Activated naive CD4-positive, alpha-beta T cell treated with Interleukin-2 at 50 U/mL for 16 hours (primary cell): ENCODE measurements at regions not wholly inside any gene's neighbourhood (a gene's known extent, or its start where the extent isn't known, plus 50 kb on each side); places are given as distances from the start of the nearest gene placed in this dataset.
"Not testable (repeated sequence)": the region's sequence is repeated elsewhere in the genome, so short reads cannot be mapped to it uniquely, and the experiment has no call there.

Experiments used
- DNase-seq: peaks from one replicate; pipeline ENCODE4 v3.0.0-alpha.2; 2020

DNA sequence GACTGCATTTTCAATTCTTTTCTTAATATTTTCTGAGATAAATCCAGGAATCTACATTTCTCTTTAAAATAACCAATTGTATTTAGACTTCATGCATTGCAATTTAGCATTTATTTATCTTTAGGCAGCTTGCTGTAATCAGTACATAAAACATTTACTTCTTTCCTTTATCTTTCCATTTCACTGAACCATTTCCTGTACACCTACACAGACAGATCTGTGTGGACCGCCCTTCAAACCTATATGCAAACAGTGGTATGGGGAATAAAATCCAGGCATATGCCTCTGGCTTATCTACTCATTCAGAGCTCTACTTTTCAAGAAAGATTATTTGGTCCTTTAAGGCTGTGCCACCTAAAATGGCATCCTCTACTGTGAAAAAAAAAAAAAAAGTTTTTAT is 640.0 kb downstream of the MAT2B start:
- no peak for DNase-seq

DNA sequence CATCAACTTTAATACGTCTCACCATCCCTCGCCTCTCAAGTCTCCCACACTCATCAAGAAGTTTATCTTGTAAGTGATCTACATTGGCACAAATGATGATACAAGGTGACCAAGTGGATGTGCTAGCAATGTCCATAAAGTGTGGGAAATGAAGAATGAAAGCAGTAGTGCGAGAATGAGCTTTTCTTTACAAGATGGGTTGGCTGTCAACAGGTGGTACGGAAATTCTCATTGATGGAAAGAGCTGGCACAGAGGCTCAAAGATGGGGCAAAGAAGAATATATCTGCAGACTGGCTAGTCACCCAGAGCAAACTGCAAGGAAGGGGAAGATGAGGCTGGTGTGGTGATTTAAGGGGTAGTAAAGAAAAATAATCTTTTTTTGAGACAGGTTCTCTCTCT is 640.8 kb downstream of the MAT2B start:
- DNase-seq, result no peak

DNA sequence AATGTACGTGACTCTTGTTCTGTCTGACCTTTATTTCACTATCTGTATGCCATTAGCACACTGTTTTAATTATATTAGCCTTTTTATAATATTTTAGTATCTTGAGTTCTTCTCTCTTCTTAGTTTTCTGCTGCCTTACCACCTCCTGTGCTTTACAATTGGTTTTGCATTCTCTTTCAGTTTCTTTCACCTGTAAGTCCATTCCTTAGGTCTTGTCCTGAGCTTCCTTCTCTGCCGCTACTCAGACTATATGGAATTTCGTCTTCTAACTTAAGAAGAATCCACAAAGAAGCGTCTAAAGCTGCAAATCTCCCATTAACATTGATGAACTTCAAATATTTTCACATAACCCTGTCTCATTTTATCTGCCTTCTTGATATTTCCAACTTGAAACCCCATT is 642.9 kb downstream of the MAT2B start:
- DNase-seq, result no peak

DNA sequence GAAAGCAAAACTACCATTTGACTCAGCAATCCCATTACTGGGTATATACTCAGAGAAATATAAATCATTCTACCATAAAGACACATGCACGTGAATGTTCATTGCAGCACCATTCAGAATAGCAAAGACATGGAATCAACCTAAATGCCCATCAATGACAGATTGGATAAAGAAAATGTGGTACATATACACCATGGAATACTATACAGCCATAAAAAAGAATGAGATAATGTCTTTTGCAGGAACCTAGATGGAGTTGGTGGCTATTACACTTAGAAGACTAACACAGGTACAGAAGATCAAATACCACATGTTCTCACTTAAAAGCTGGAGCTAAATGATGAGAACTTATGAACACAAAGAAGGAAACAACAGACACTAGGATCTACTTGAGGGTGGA is 647.1 kb downstream of the MAT2B start:
- not testable (repeated sequence) for DNase-seq

DNA sequence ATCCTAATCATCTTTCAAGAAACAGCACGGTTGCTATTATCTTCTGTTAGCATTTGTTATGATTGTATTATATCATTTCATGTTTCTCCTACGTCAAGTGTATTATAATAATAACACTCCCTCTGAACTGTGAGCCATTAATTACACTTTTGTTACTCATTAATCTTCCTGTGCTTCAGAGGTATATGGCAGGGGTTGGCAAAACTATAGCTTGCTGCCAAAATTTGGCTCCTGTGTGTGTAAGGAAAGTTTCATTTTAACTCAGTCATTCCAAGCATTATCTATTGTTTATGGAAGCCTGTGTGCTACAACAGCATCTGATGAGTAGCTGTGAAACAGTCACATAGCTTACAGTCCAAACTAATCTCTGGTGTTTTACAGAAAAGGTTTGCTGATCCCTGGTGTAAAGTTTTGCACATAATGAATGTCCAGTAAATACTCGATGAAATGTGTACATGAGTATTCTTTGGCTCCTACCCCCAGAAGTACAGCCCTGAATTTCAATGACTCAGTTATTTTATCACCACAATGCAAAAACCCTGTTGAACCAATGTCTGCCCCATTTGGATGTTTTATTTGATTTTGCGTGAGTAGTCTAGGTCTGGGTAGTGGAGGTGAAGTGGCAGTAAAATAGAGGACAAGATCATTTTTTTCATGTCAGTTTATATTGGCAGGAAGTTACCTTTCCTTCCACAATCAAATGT is 648.2 kb downstream of the MAT2B start:
- DNase-seq, result no peak

DNA sequence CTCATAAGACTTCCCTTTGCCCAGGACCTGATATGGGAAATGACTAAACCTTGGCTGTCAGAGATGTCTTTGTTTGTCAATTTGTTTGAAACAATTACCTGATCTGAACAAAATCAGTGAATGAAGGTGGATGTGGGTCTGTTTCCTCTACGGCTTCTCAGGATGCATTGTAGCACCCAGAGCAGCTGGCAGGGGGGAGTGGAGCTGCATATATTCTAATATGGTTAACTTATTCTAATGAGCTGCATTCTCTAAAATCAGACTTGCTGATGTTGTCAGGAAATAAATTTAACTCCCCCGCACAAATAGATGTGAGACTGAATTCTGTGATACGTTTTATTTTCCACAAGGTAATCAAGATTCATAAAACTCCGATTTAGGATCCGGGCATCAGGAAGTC is 665.4 kb downstream of the MAT2B start:
- no peak for DNase-seq

DNA sequence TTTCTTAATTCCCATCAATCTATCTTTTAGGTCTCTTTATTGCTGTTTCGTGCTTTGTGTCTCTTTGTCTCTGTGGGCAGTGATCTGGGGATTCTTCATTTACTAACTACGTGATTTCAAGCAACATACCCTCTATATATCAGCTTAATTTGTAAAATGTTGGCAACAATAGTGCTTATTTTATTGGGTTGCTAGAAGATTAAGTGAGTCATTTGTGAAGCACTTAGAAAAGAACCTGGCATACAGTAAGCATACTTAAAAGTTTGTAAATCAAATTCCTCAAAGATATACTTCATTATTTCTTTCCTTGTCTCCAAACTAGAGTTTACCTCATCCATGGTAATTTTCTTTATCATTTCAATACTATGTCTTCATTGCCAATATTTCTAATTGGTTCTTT is 669.7 kb downstream of the MAT2B start:
- DNase-seq, result no peak

DNA sequence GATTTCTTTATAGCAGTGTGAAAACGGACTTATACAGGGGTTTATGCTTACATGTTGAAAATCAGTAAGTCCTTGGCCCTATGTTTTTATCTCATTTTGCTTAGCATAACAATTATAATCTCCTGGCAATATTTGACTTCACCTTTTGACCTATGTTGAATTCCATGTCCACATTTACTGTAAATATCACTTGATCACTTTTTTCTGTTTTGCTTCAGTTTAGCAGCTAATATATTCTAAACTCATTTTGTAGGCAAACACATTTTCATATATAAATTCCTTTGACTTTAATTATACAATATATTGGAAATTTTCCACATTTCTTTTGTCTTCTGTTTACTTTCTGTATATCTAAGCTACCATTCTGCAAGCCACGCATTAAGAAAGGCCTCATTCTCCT is 674.0 kb downstream of the MAT2B start:
- no peak for DNase-seq

DNA sequence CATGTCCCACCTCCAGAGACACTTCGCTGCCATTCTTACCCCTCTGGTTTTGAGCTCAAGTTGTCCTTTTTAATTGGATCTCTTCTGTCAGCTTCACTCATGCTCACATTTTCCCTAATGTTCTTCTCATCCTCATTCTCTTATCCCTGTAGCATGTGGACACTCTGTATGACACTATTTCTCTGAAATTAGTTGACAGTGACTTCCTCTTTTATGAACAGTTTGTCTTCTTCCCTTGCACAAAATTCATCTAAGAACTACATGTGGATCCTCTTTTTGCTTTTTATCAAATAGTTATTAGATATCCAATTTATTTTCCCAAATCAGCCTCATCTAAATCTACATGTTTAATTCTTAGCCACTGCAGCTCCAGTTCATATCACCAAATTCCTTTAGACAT is 676.2 kb downstream of the MAT2B start:
- no peak for DNase-seq

DNA sequence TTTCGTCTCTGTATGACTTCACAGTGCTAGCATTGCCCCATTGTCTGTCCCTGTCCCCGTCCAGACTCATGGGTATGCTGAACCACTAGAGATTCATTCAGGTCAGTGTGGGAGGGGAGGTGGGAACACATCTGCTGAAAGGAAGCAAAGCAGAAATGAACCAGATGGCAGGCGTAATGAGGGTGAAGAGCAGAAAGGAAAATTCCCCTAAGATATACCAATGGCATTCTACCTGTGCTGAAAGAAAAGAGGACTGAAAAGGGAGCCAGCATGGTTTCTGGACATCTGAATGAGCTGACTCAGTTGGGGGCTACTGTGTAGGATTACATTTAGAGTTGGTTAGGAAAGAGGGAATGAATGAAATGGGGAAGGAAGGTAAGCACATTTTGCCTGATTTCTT is 678.7 kb downstream of the MAT2B start:
- DNase-seq, result no peak

DNA sequence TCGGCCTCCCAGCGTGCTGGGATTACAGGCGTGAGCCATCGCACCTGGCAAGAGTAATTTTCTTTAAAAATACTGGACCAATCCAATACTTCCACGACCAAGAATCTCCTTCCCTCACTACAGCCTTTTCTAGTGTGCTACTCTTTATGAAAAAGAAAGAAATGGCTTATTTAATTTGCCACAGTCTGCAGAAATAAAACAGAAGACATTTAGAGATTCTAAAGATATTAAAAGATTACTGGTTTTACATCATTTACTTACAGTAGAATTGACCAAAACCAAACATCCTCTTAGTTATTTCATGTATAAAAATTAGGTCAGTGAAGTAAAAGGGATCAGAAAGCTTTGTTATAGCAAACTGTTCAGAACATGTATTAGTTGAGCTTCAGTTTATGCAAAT is 679.6 kb downstream of the MAT2B start:
- DNase-seq, result no peak

DNA sequence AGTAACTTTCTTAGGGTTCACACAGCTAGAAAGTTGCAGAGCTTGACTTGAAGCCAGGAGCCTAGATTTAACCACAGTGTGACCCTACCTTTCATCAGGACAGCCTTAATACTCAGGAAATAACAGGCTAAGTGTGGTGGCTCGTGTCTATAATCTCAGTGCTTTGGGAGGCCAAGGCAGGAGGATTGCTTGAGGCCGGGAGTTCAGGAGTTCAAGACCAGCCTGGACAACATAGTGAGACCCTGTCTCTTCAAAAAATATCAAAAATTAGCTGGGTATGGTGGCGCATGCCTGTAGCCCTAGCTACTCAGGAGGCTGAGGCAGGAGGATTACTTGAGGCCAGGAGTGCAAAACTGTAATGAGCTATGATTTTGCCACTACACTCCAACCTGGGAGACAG is 681.1 kb downstream of the MAT2B start:
- no peak for DNase-seq

DNA sequence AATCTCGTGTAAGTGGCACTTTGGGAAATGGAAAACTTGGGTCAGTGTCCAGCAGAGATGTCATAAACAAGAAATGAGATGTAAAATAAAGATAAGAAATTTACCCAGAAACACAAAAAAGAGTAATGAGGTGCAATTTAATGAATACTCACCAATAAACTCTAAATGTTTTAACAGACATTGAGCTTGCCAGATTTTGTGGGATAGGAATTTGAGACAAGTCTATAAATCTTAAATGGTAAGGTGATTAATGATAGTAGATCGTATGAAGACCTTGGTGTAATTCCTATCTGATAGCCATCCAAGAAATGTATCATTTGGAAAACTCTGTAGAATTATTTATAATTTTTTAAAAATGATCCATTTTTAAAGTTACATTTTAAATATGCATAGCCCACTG is 682.4 kb downstream of the MAT2B start:
- DNase-seq, result no peak

DNA sequence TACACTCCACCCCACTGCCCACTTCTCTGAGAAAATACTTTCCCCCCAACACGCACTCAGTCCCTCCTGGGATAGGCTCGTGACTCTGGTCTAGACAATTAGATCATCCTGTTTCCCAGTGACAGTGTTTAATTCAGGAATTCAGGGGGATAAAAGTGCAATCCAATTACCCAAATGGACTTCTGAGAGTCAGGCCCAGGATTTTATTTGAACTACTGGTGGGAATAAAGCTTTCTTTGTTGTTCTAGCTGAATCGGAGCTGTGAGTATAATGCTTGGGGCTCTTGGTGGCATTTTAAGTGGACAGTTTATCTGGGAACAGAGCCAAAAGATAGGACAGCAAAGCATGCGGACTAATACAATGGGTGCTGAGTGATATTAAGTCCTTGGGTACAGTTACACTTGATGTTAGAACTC is 683.3 kb downstream of the MAT2B start:
- DNase-seq, result no peak

DNA sequence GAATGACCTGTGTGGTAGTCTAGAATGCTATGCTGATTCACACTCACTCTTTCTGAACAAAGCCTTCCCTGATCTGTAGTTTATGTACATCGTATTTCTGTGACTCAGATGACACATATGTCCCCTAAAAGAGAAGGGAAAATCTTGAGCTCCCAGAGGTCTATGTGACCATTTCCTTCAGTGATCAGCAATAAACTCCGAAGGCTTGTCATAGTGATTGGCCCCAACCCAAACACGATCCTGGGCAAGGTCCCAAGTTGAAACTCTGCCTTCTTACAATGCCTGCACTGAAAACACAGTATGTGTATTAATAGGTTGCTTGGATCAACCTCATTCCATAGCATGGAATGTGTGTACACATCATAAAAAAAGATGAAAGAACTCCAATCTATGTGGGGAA is 685.8 kb downstream of the MAT2B start:
- DNase-seq, result no peak

DNA sequence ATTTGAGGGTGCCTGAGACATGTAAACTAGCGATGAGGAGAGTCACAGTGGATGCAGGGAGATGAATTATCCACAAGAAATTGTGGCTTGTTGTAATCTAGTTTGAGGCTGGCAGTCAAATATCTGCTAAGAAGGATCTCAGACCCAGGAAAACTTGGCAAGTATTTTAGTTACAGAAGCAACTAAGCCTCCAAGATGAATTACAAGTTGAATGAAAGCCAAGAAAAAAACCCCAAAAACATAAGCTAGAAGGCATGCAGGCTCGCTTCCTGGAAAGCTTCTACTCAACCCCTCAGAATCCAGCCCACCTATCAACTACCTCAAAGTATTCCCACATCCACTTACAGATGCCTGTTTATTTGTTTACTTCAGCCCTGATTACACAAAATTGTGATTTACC is 696.9 kb downstream of the MAT2B start:
- DNase-seq, result no peak

DNA sequence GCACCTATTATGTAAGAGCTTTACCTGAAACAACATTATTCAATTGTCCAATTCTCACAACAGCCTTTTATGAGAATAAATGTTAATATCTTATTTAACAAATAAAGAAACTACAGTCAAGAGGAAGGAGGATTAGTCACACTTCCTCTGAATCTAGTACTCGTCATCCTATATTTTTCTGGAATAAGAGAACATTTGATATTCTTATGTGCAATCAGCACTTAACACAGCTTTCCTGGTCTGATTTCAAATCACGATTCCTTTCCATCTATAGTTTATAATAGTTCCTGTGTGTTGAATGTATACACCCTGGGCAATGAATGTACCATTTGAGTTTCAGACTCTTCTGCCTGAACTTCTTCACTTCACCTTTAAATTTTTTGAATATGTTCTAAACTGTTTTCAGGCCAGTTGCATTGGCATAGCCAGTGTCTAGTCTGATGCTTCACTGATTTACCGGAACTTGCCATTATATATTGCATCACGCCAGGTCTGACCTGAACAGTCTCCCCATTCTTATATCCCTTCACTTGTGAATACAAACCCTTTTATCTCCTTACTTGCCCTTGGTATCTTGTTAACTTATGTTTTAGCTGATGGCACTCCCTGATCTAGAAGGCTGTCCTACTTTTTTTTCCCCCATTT is 698.3 kb downstream of the MAT2B start:
- no peak for DNase-seq

DNA sequence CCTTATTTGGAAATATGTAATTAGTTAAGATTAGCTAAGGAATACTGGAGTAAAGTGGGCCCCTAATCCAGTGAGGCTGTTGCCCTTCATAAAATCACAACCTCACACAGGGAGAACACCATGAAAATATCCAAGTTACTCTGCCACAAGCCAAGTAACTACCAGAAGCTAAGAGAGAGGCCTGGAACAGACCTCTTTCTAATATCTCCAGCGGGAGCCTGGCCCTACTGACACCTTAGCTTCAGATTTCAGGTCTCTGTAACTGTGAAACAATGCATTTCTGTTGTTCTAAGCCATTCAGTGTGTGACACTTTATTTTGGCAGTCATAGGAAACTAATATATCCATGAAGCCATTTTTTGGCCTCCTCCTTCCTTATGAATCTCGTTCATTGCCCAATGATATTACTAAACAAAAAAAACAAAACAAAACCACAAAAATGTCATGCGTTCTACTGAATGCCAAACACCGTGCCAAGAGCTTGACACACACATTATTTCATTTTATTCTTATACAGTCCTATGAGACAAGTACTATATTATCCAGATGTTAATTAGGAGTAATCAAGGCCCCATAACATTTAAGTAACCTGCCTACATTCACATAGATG is 699.0 kb downstream of the MAT2B start:
- DNase-seq, result no peak

DNA sequence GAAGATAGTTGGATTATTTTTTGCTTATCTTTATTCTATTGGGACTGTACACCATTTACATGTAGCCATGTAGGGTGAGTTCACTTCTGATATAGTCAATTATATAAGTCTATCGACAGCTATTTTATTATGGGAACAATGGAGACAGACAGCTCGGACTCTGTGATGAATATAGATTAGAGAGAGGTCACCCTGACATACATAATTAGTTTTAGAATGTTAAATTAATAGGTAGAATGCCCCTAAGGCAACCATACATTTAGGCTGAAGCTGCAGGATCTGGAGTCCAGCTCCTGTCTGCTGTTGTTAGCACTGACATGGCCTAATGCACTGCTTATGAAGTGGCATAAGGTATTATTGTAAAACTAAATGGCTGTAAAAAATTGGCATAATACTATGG is 700.8 kb downstream of the MAT2B start:
- no peak for DNase-seq

DNA sequence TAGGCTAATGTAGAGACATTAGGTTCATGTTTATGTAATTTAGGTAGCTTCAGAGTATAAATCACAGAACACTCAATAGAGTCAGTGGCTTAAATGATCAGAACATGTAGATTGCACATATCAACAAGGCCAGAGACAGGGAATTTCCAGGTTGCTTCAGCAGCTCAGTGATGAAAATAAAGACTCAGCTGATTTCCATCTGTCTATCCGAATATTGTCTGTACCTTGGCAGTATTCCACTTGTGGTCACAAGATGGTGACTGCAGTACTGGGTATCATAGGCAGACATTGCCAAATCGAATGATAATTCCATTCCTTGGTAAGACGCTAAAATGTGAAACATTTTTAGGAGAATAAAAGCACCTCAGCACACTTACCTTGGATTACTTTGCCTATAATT is 702.2 kb downstream of the MAT2B start:
- no peak for DNase-seq

DNA sequence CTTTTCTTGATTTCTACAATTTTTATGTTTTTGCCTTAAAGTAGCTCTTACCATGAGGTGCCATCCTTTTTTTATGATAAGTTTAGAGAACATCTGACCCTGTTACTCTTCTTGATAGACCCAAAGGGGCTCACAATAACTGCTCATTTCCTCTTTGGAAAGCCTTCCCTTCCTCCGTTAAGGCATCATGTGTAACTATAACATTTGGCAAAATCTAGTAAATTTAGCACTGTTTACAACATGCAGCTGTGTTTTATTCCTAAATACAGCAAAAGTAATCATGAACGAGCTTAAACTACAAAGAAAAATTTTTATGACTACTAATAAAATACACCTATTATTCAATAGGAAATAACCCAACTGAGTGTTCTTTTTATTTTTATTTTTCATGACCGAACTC is 705.1 kb downstream of the MAT2B start:
- DNase-seq, result no peak

DNA sequence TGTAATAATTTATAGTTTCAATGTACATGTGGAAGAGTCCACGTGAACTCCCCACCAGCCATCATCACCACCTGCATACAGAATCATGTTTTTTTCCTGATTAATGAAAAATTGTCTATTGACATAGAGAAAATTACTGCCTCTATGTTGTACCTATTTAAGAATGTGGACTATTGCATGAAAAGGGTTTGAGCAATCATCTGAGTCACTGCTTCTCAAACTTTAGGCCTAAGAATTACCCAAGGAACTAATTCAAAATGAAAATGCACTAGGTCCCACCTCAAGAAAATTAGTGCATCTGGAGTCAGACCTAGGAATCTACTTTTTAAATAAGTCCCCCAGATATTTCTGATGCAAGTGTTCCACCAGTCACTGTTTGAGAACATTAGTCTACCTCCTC is 709.3 kb downstream of the MAT2B start:
- no peak for DNase-seq

DNA sequence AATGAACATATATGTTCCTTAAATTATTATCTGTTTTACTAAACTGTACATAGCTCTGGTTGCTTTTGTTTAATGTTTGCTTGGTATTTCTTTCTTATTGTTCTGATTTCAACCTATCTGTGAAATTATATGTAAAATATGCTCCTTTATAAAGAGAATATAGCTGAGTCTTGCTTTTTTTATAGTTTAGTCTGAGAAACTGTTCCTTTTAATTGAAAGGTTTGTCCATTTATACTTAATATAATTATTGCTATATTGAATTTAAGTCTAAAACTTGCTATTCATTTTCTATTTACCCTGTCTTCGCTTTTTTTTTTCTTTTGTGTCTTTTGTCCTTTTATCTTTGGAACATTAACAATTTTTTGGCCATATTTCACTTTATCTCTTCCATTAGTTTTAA is 712.0 kb downstream of the MAT2B start:
- no peak for DNase-seq

DNA sequence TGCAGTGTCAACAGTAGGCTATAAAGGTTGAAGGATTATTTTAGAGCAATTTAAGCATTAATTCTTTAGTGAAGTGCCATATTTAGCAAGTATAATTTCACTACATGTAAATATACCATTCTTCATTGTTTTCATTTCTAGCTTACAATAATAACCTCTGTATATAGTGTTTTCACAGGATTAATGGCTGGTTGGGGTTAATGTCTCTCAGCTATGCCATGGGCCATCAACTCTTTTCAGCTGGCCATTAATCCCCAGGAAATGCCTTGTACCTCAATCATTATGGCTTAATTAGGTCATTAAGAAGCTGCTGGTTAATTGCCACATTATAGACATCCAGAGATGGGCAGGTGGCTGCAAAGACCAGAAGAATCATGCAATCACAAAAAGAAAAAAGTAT is 715.1 kb downstream of the MAT2B start:
- no peak for DNase-seq

DNA sequence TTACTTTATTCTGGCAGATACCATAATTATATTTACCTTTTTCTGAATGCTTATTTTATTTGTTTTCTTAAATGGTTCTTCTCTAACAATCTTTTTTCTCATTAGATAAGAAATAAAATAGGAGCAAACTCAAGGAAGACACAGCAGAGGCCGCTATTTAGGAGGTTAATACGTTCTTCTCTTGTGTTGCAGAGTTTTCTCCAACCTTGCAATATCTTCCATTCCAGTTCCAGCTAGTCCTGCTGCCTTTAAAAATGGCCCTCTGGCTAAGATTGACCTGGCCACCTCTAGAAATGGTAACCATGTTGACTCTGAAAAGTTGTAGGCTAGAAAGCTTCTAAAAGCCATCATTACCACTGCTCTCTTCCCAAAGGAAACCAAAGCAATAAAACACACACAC is 718.8 kb downstream of the MAT2B start:
- no peak for DNase-seq
